ENCODE measurements at regions not wholly inside any gene's neighbourhood (a gene's known extent, or its start where the extent isn't known, plus 50 kb on each side); places are given as distances from the start of the nearest gene placed in this dataset.

- TF ChIP-seq CTCF (IDR thresholded peaks at IDR 0.05), result no peak
- no peak for TF ChIP-seq POLR2A (IDR thresholded peaks at IDR 0.05; ENCODE audit: low read depth)
- TF ChIP-seq EP300 (IDR thresholded peaks at IDR 0.05), result no peak
- no peak for TF ChIP-seq POLR2AphosphoS5 (IDR thresholded peaks at IDR 0.05)
Measured at GRCh38 chr1:25150985-25151495, 81.3 kb downstream of the SYF2 start.
